VCaP (cell line): ENCODE measurements at regions not wholly inside any gene's neighbourhood (a gene's known extent, or its start where the extent isn't known, plus 50 kb on each side); places are given as distances from the start of the nearest gene placed in this dataset.

Experiments
- H3K27ac ChIP-seq: fragments of 450-650 bp; 2 replicates; pipeline ENCODE4 v1.5.1; 2017
- CTCF ChIP-seq: fragments of 450-650 bp; conservative IDR thresholded peaks from 2 replicates; pipeline ENCODE4 v1.5.1; 2017; ENCODE audit warnings: mild to moderate bottlenecking, moderate library complexity

- no peak overlapping the region for H3K27ac ChIP-seq
- no peak for TF ChIP-seq CTCF
Measured at GRCh38 chr7:52473756-52474155, 561.7 kb upstream of the POM121L12 start.

- no peak overlapping the region for H3K27ac ChIP-seq
Measured at GRCh38 chr7:52472006-52472620, 563.3 kb upstream of the POM121L12 start.

GRCh38 chr7:52465216-52465615, 570.2 kb upstream of the POM121L12 start:
- no peak overlapping the region for H3K27ac ChIP-seq
- TF ChIP-seq CTCF = no peak

More at GRCh38 chr7:52472006-52472620, 563.3 kb upstream of the POM121L12 start:
- no peak for TF ChIP-seq CTCF

- H3K27ac ChIP-seq = no peak overlapping the region
- no peak for TF ChIP-seq CTCF
Measured at GRCh38 chr7:52463341-52463740, 572.1 kb upstream of the POM121L12 start.

GRCh38 chr7:52462474-52462873, 573.0 kb upstream of the POM121L12 start:
- no peak for TF ChIP-seq CTCF
- H3K27ac ChIP-seq = no peak overlapping the region

- no peak for TF ChIP-seq CTCF
- no peak overlapping the region for H3K27ac ChIP-seq
Measured at GRCh38 chr7:52455571-52455970, 579.9 kb upstream of the POM121L12 start.

- no peak for TF ChIP-seq CTCF
- H3K27ac ChIP-seq = no peak overlapping the region
Measured at GRCh38 chr7:52450816-52451215, 584.6 kb upstream of the POM121L12 start.
